GM10248 (cell line): ENCODE measurements at regions not wholly inside any gene's neighbourhood (a gene's known extent, or its start where the extent isn't known, plus 50 kb on each side); places are given as distances from the start of the nearest gene placed in this dataset.

Source experiments
- CTCF ChIA-PET: fragments of 300-600 bp; sonication (Branson Sonifier 250); formaldehyde crosslinking; extraction: SDS; loops from one replicate; lab custom pipeline; 2021; ENCODE audit warnings: antibody characterized with exemption; lab: Yijun Ruan, JAX
- POLR2A ChIA-PET: fragments of 350-650 bp; sonication (Branson Sonifier 250); formaldehyde crosslinking; extraction: SDS; loops from one replicate; lab custom pipeline; 2020; ENCODE audit warnings: antibody characterized with exemption; lab: Yijun Ruan, JAX
- DNase-seq: peaks from one replicate; pipeline ENCODE4 v3.0.0; 2012; ENCODE audit errors: extremely low spot score
- CTCF ChIP-seq: IDR thresholded peaks from 2 replicates; pipeline ENCODE4 v1.5.1; 2012; ENCODE audit warnings: mild to moderate bottlenecking, low read depth; ENCODE audit errors: extremely low read depth, missing control alignments, control extremely low read depth

- TF ChIP-seq CTCF, result no peak
- DNase-seq, result no peak
- ChIA-PET CTCF (no interaction called here), POLR2A (no interaction called here)
Measured at GRCh38 chr4:181611033-181611711, 632.0 kb upstream of the TENM3 start.

- ChIA-PET POLR2A (no interaction called here), CTCF (no interaction called here)
- no peak for TF ChIP-seq CTCF
- no peak for DNase-seq
Measured at GRCh38 chr4:181611946-181612600, 631.1 kb upstream of the TENM3 start.

- ChIA-PET POLR2A (no interaction called here), CTCF (no interaction called here)
- no peak for TF ChIP-seq CTCF
- no peak for DNase-seq
Measured at GRCh38 chr4:181613200-181613599, 630.0 kb upstream of the TENM3 start.

GRCh38 chr4:181618038-181618618 lies 625.1 kb upstream of the TENM3 start:
- CTCF ChIA-PET, result no interaction called here
- POLR2A ChIA-PET, result no interaction called here
- DNase-seq, result no peak
- no peak for TF ChIP-seq CTCF

- DNase-seq, result no peak
- TF ChIP-seq CTCF, result no peak
- ChIA-PET POLR2A (no interaction called here), CTCF (no interaction called here)
Measured at GRCh38 chr4:181618896-181619295, 624.3 kb upstream of the TENM3 start.

GRCh38 chr4:181619651-181620050 lies 623.6 kb upstream of the TENM3 start:
- no peak for DNase-seq
- POLR2A ChIA-PET, result no interaction called here
- TF ChIP-seq CTCF, result no peak
- CTCF ChIA-PET, result no interaction called here
